WTC11 (cell line): ENCODE measurements at regions not wholly inside any gene's neighbourhood (a gene's known extent, or its start where the extent isn't known, plus 50 kb on each side); places are given as distances from the start of the nearest gene placed in this dataset.

Experiments
- ATF3 ChIP-seq: sonication (generic); formaldehyde crosslinking; conservative IDR thresholded peaks from 2 replicates; pipeline ENCODE4 v1.8.1; 2022; ENCODE audit warnings: mild to moderate bottlenecking, missing genetic modification reagents
- TCF7 ChIP-seq: sonication (generic); formaldehyde crosslinking; IDR thresholded peaks from 2 replicates; pipeline ENCODE4 v1.8.0; 2022; ENCODE audit warnings: mild to moderate bottlenecking, low read depth, missing genetic modification reagents, moderate library complexity
- ZNF232 ChIP-seq: sonication (generic); formaldehyde crosslinking; IDR thresholded peaks from 2 replicates; pipeline ENCODE4 v1.8.0; 2022; ENCODE audit warnings: mild to moderate bottlenecking, missing genetic modification reagents

- TF ChIP-seq ATF3 (CRISPR knock-in tag) = no peak
- no peak for TF ChIP-seq TCF7 (CRISPR knock-in tag)
- no peak for TF ChIP-seq ZNF232 (CRISPR knock-in tag)
Measured at GRCh38 chr1:96130432-96130831, 591.2 kb upstream of the PTBP2 start.
